ENCODE measurements at regions not wholly inside any gene's neighbourhood (a gene's known extent, or its start where the extent isn't known, plus 50 kb on each side); places are given as distances from the start of the nearest gene placed in this dataset.
A peak's percentile ranks its signal among the peaks of the same experiment; 100 is the strongest.

GRCh38 chr2:18762667-18763066, 173.3 kb upstream of the NT5C1B start:
- TF ChIP-seq CTCF (IDR thresholded peaks at IDR 0.05) = no peak
- ATAC-seq (no peak), DNase-seq (no peak)
- intact Hi-C loops (cut with DNase I, micrococcal nuclease) = no loop called here
- H3K36me3 ChIP-seq (ENCODE audit: low read depth) = no peaks in the 10 kb centered on the region
- H3K9me3 ChIP-seq = peaks cover 4% of the 10 kb centered on the region
- H3K4me3 ChIP-seq = no peak overlapping the region
- no peaks in the 10 kb centered on the region for H3K4me1 ChIP-seq (ENCODE audit: low read depth)

- no peak for ATAC-seq
- no peaks in the 10 kb centered on the region for H3K9me3 ChIP-seq
- intact Hi-C loops (cut with DNase I, micrococcal nuclease) = loop anchor here (5.0 to 10.0 kb wide), 3 partner anchors 229 to 1108 kb away; no protein-coding TSS in a partner anchor
- peaks cover 8% of the 10 kb centered on the region for H3K4me1 ChIP-seq (ENCODE audit: low read depth)
- TF ChIP-seq CTCF (IDR thresholded peaks at IDR 0.05) = no peak
- H3K36me3 ChIP-seq (ENCODE audit: low read depth) = no peaks in the 10 kb centered on the region
- no peak for DNase-seq
- H3K4me3 ChIP-seq = no peak overlapping the region
Observed at GRCh38 chr2:18754286-18754685, 164.9 kb upstream of the NT5C1B start.

GRCh38 chr2:18753722-18754121, 164.4 kb upstream of the NT5C1B start:
- no peaks in the 10 kb centered on the region for H3K9me3 ChIP-seq
- intact Hi-C loops (cut with DNase I, micrococcal nuclease) = loop anchor here (5.0 to 10.0 kb wide), 3 partner anchors 229 to 1109 kb away; no protein-coding TSS in a partner anchor
- ATAC-seq (no peak), DNase-seq (no peak)
- H3K36me3 ChIP-seq (ENCODE audit: low read depth) = no peaks in the 10 kb centered on the region
- no peak overlapping the region for H3K4me3 ChIP-seq
- TF ChIP-seq CTCF (IDR thresholded peaks at IDR 0.05) = no peak
- peaks cover 8% of the 10 kb centered on the region for H3K4me1 ChIP-seq (ENCODE audit: low read depth)

GRCh38 chr2:18752667-18753422, 163.5 kb upstream of the NT5C1B start:
- Histone ChIP-seq H3K4me3 (no peak overlapping the region), H3K9me3 (no peaks in the 10 kb centered on the region), H3K4me1 (ENCODE audit: low read depth) (peaks cover 8% of the 10 kb centered on the region), H3K36me3 (ENCODE audit: low read depth) (no peaks in the 10 kb centered on the region)
- DNase-seq = no peak
- intact Hi-C loops (cut with DNase I, micrococcal nuclease) = loop anchor here (5.0 to 10.0 kb wide), 3 partner anchors 228 to 1109 kb away; no protein-coding TSS in a partner anchor
- no peak for ATAC-seq
- TF ChIP-seq CTCF (IDR thresholded peaks at IDR 0.05) = no peak

- Histone ChIP-seq H3K9me3 (no peaks in the 10 kb centered on the region), H3K4me1 (ENCODE audit: low read depth) (peaks cover 8% of the 10 kb centered on the region), H3K36me3 (ENCODE audit: low read depth) (no peaks in the 10 kb centered on the region), H3K4me3 (no peak overlapping the region)
- DNase-seq (peak in 1 of 3 donors; percentile 7), ATAC-seq (peak; percentile 12)
- TF ChIP-seq CTCF (IDR thresholded peaks at IDR 0.05) = no peak
- intact Hi-C loops (cut with DNase I, micrococcal nuclease) = loop anchor here (5.0 to 10.0 kb wide), 3 partner anchors 227 to 1110 kb away; no protein-coding TSS in a partner anchor
Observed at GRCh38 chr2:18752022-18752493, 162.7 kb upstream of the NT5C1B start.
